H1 (cell line): ENCODE measurements at regions not wholly inside any gene's neighbourhood (a gene's known extent, or its start where the extent isn't known, plus 50 kb on each side); places are given as distances from the start of the nearest gene placed in this dataset.

Experiments
- CTCF ChIA-PET: fragments of 300-600 bp; sonication (Branson Sonifier 250); formaldehyde crosslinking; loops from one replicate; lab custom pipeline; 2021; ENCODE audit not compliant: partially characterized antibody; lab: Charles Lee
- POLR2A ChIA-PET: fragments of 300-600 bp; sonication (Branson Sonifier 250); formaldehyde crosslinking; loops from one replicate; lab custom pipeline; 2021; ENCODE audit warnings: inconsistent platforms; ENCODE audit not compliant: partially characterized antibody; lab: Charles Lee
- DNase-seq, 2 experiments: peaks; one replicate each; pipeline versions ENCODE4 v3.0.0 to v3.0.0-alpha.2; 2010 to 2022; ENCODE audit warnings: low spot score in 2 of 2, low read depth in 1 of 2, mixed read lengths in 1 of 2
- FAIRE-seq: peaks from 2 replicates; lab custom pipeline; 2011; peaks lifted over from hg19 to GRCh38; lab: Jason Lieb, UNC
- H2AFZ ChIP-seq: 2 replicates; pipeline ENCODE4 v1.8.1; 2012; ENCODE audit warnings: low read length, inconsistent platforms
- H2AK5ac ChIP-seq: 2 replicates; pipeline ENCODE4 v1.6.1; 2013; ENCODE audit warnings: low read depth, low read length
- H2BK120ac ChIP-seq: replicated peaks from 2 replicates; pipeline ENCODE3; 2013; ENCODE audit warnings: low read depth, low read length, inconsistent platforms
- H2BK12ac ChIP-seq: 2 replicates; pipeline ENCODE4 v1.6.1; 2013; ENCODE audit warnings: low read depth, low read length
- H2BK15ac ChIP-seq: 2 replicates; pipeline ENCODE4 v1.6.1; 2013; ENCODE audit warnings: low read length
- H2BK20ac ChIP-seq: 2 replicates; pipeline ENCODE4 v1.6.1; 2013; ENCODE audit warnings: low read length
- H2BK5ac ChIP-seq: 2 replicates; pipeline ENCODE4 v1.6.1; 2013; ENCODE audit warnings: low read depth, low read length
- H3K14ac ChIP-seq: 2 replicates; pipeline ENCODE4 v1.6.1; 2013; ENCODE audit warnings: inconsistent platforms; ENCODE audit not compliant: insufficient read length
- H3K18ac ChIP-seq: 2 replicates; pipeline ENCODE4 v1.6.1; 2013; ENCODE audit warnings: low read length; ENCODE audit errors: extremely low read depth
- H3K23ac ChIP-seq: 2 replicates; pipeline ENCODE4 v1.6.1; 2013; ENCODE audit warnings: inconsistent platforms; ENCODE audit not compliant: insufficient read length
- H3K23me2 ChIP-seq: 2 replicates; pipeline ENCODE4 v1.6.1; 2013; ENCODE audit warnings: low read depth, low read length
- H3K27ac ChIP-seq: 2 replicates; pipeline ENCODE4 v1.6.1; 2011; ENCODE audit warnings: low read depth, low read length, inconsistent platforms
- H3K27me3 ChIP-seq, 4 experiments: replicated peaks in 1 of 4; 1 replicate in 1 of 4; 2 replicates in 3 of 4; pipeline versions ENCODE4 v1.6.1 to v1.8.1; 2011 to 2013; ENCODE audit warnings: low read length in 3 of 4, mild to moderate bottlenecking in 3 of 4, inconsistent platforms in 2 of 4, mixed read lengths in 2 of 4, moderate library complexity in 1 of 4; ENCODE audit not compliant: control insufficient read depth in 3 of 4, insufficient read depth in 3 of 4; ENCODE audit errors: extremely low read depth in 1 of 4
- H3K36me3 ChIP-seq, 4 experiments: 2 replicates each; pipeline versions ENCODE4 v1.6.1 to v1.8.1; 2011 to 2013; ENCODE audit warnings: mild to moderate bottlenecking in 4 of 4, low read length in 3 of 4, moderate library complexity in 2 of 4, control low read depth in 1 of 4, inconsistent platforms in 1 of 4; ENCODE audit not compliant: insufficient read depth in 4 of 4, control insufficient read depth in 2 of 4
- H3K4ac ChIP-seq: replicated peaks from 2 replicates; pipeline ENCODE3; 2013; ENCODE audit warnings: low read length, low read depth, mixed read lengths, inconsistent platforms; ENCODE audit not compliant: insufficient read length
- H3K4me1 ChIP-seq, 4 experiments: replicated peaks in 1 of 4; 1 replicate in 1 of 4; 2 replicates in 3 of 4; pipeline versions ENCODE4 v1.6.1 to v1.8.1; 2011 to 2013; ENCODE audit warnings: low read length in 3 of 4, inconsistent platforms in 2 of 4, mixed read lengths in 1 of 4; ENCODE audit not compliant: insufficient read depth in 4 of 4, control insufficient read depth in 3 of 4
- H3K4me2 ChIP-seq, 2 experiments: 2 replicates each; pipeline versions ENCODE4 v1.6.1 to v1.8.1; 2011 to 2013; ENCODE audit warnings: low read depth in 2 of 2, low read length in 2 of 2, control low read depth in 1 of 2, inconsistent platforms in 1 of 2, mild to moderate bottlenecking in 1 of 2; ENCODE audit not compliant: insufficient read depth in 1 of 2
- H3K4me3 ChIP-seq, 4 experiments: fragments of 200-600, 300-600 bp in 1 of 4; sonication (generic), shearing (Covaris generic), sonication (Bioruptor Twin) in 1 of 4; 2 replicates each; pipeline versions ENCODE4 v1.5.1 to v1.8.1; 2011 to 2016; ENCODE audit warnings: low read length in 4 of 4, low read depth in 3 of 4, control low read depth in 2 of 4, inconsistent platforms in 2 of 4, mild to moderate bottlenecking in 2 of 4, mixed read lengths in 1 of 4, moderate library complexity in 1 of 4; ENCODE audit not compliant: insufficient read depth in 2 of 4; ENCODE audit errors: extremely low read depth in 1 of 4
- H3K56ac ChIP-seq: replicated peaks from 2 replicates; pipeline ENCODE3; 2013; ENCODE audit warnings: low read depth, mild to moderate bottlenecking, mixed read lengths, low read length, inconsistent platforms; ENCODE audit not compliant: insufficient read length
- H3K79me1 ChIP-seq: 2 replicates; pipeline ENCODE4 v1.6.1; 2013; ENCODE audit warnings: low read depth, low read length, control low read depth
- H3K79me2 ChIP-seq, 2 experiments: 2 replicates each; pipeline versions ENCODE4 v1.6.1 to v1.8.1; 2012 to 2013; ENCODE audit warnings: low read length in 2 of 2, mild to moderate bottlenecking in 2 of 2, inconsistent platforms in 1 of 2; ENCODE audit not compliant: insufficient read depth in 2 of 2, control insufficient read depth in 1 of 2
- H3K9ac ChIP-seq, 4 experiments: replicated peaks in 1 of 4; 1 replicate in 1 of 4; 2 replicates in 3 of 4; pipeline versions ENCODE4 v1.6.1 to v1.8.1; 2011 to 2013; ENCODE audit warnings: low read depth in 3 of 4, low read length in 3 of 4, control low read depth in 2 of 4, mild to moderate bottlenecking in 2 of 4, moderate library complexity in 2 of 4, inconsistent platforms in 1 of 4; ENCODE audit errors: extremely low read depth in 1 of 4
- H3K9me3 ChIP-seq, 2 experiments: 2 replicates each; pipeline versions ENCODE4 v1.6.1 to v1.8.1; 2012 to 2013; ENCODE audit warnings: mild to moderate bottlenecking in 2 of 2, moderate library complexity in 2 of 2, control low read depth in 1 of 2, inconsistent platforms in 1 of 2, low read depth in 1 of 2, low read length in 1 of 2, mixed read lengths in 1 of 2; ENCODE audit not compliant: insufficient read depth in 2 of 2
- H4K20me1 ChIP-seq, 2 experiments: replicated peaks in 1 of 2; 2 replicates each; pipeline versions ENCODE3 to v1.8.1; 2011 to 2013; ENCODE audit warnings: inconsistent platforms in 2 of 2, low read length in 2 of 2, mild to moderate bottlenecking in 1 of 2; ENCODE audit not compliant: insufficient read depth in 2 of 2, control insufficient read depth in 1 of 2
- H4K5ac ChIP-seq: 2 replicates; pipeline ENCODE4 v1.6.1; 2013; ENCODE audit warnings: low read length, low read depth, mixed read lengths, inconsistent platforms; ENCODE audit not compliant: insufficient read length
- H4K8ac ChIP-seq: 2 replicates; pipeline ENCODE4 v1.8.0; 2013; ENCODE audit warnings: mild to moderate bottlenecking, moderate library complexity, low read length, inconsistent platforms; ENCODE audit not compliant: insufficient read depth; ENCODE audit errors: extremely low read depth
- H4K91ac ChIP-seq: replicated peaks from 2 replicates; pipeline ENCODE3; 2013; ENCODE audit warnings: low read length, mixed read lengths, inconsistent platforms; ENCODE audit not compliant: insufficient read length
- CHD2 ChIP-seq: IDR thresholded peaks from 2 replicates; pipeline ENCODE4 v1.6.1; 2012; ENCODE audit warnings: low read length, improper control_type of control experiment
- GABPA ChIP-seq: IDR thresholded peaks from 2 replicates; pipeline ENCODE4 v1.6.1; 2011; ENCODE audit warnings: mild to moderate bottlenecking, low read length, moderate library complexity, borderline replicate concordance; ENCODE audit not compliant: insufficient read depth
- MAX ChIP-seq: IDR thresholded peaks from 2 replicates; pipeline ENCODE4 v1.6.1; 2012; ENCODE audit warnings: inconsistent platforms
- RBBP5 ChIP-seq: IDR thresholded peaks from 2 replicates; pipeline ENCODE4 v1.7.1; 2012; ENCODE audit warnings: low read depth, mild to moderate bottlenecking, inconsistent platforms, low read length, moderate library complexity, borderline replicate concordance
- WGBS, 2 experiments: shearing (Covaris generic) in 1 of 2; methylation state at CpG; one replicate each; pipeline versions ENCODE4 v1.1.6 to v1.1.7; 2013 to 2015; ENCODE audit warnings: low lambda C conversion rate in 2 of 2, mixed read lengths in 2 of 2, inconsistent platforms in 1 of 2, low coverage in 1 of 2, missing lambda C conversion rate in 1 of 2; ENCODE audit not compliant: insufficient replicate concordance in 2 of 2, insufficient coverage in 1 of 2, insufficient read length in 1 of 2; ENCODE audit errors: extremely low coverage in 1 of 2, missing lambda C conversion rate in 1 of 2; 5-methylcytosine and 5-hydroxymethylcytosine counted together

- no peaks in the 10 kb centered on the region for H3K23me2 ChIP-seq
- no peak overlapping the region for H4K8ac ChIP-seq
- H3K56ac ChIP-seq: no peak overlapping the region
- POLR2A ChIA-PET: no interaction called here
- H3K36me3 ChIP-seq: no peaks in the 10 kb centered on the region; a peak in 1 of 8 replicates
- no peak overlapping the region for H4K91ac ChIP-seq
- no peak for TF ChIP-seq CHD2
- TF ChIP-seq RBBP5: no peak
- TF ChIP-seq GABPA: no peak
- no peak for TF ChIP-seq MAX
- TF ChIP-seq, all 59 proteins: peak for 0
- H4K20me1 ChIP-seq: no peaks in the 10 kb centered on the region
- H3K18ac ChIP-seq: no peak overlapping the region
- H2BK15ac ChIP-seq: no peak overlapping the region
- H2BK120ac ChIP-seq: no peak overlapping the region
- no peak overlapping the region for H2BK5ac ChIP-seq
- WGBS, 2 experiments: 89% methylated on average over 3 of the region's 3 CpGs; no CpG with 5 or more reads in 1 of the 2 experiments
- no peak overlapping the region for H3K23ac ChIP-seq
- H3K79me2 ChIP-seq: no peaks in the 10 kb centered on the region
- H2AK5ac ChIP-seq: no peak overlapping the region
- no peak for FAIRE-seq
- CTCF ChIA-PET: interaction anchor here (0.9 to 1.3 kb wide), 2 partner anchors 11 to 184 kb away, joined by 3 to 5 read pairs; no protein-coding TSS in a partner anchor
- H3K9me3 ChIP-seq: peaks cover 0 to 8% of the 10 kb centered on the region in 2 experiments; a peak in 1 of 4 replicates
- no peaks in the 10 kb centered on the region for H3K79me1 ChIP-seq
- H3K27me3 ChIP-seq: no peaks in the 10 kb centered on the region
- H3K4me3 ChIP-seq: no peak overlapping the region
- H2BK12ac ChIP-seq: no peak overlapping the region
- no peak overlapping the region for H3K14ac ChIP-seq
- DNase-seq: no peak
- no peak overlapping the region for H3K4me2 ChIP-seq
- no peak overlapping the region for H4K5ac ChIP-seq
- no peaks in the 10 kb centered on the region for H3K4me1 ChIP-seq
- H3K9ac ChIP-seq: no peak overlapping the region
- H2AFZ ChIP-seq: no peak overlapping the region
- no peak overlapping the region for H3K27ac ChIP-seq
- no peak overlapping the region for H3K4ac ChIP-seq
- no peak overlapping the region for H2BK20ac ChIP-seq
Observed at GRCh38 chr5:167233507-167234220, 1057.8 kb upstream of the WWC1 start.
